H9 (cell line): ENCODE measurements at regions not wholly inside any gene's neighbourhood (a gene's known extent, or its start where the extent isn't known, plus 50 kb on each side); places are given as distances from the start of the nearest gene placed in this dataset.

ENCODE experiments used
- DNase-seq: peaks from one replicate; pipeline ENCODE4 v3.0.0-alpha.2; 2017
- H2AFZ ChIP-seq: one replicate; pipeline ENCODE4 v1.6.1; 2013; ENCODE audit warnings: mild to moderate bottlenecking, low read length, control low read depth, moderate library complexity
- H2AK5ac ChIP-seq: 2 replicates; pipeline ENCODE4 v1.6.1; 2013; ENCODE audit warnings: low read length, control low read depth, mixed read lengths; ENCODE audit not compliant: insufficient read length
- H2BK120ac ChIP-seq: one replicate; pipeline ENCODE4 v1.6.1; 2013; ENCODE audit warnings: low read depth, mild to moderate bottlenecking, low read length, control low read depth, inconsistent platforms; ENCODE audit not compliant: poor library complexity, severe bottlenecking
- H2BK12ac ChIP-seq: 2 replicates; pipeline ENCODE4 v1.6.1; 2013; ENCODE audit warnings: low read length, control low read depth, mixed read lengths, low read depth; ENCODE audit not compliant: insufficient read length
- H2BK15ac ChIP-seq: 2 replicates; pipeline ENCODE4 v1.6.1; 2013; ENCODE audit warnings: low read depth, low read length, control low read depth
- H2BK20ac ChIP-seq: one replicate; pipeline ENCODE4 v1.6.1; 2013; ENCODE audit warnings: low read depth, mild to moderate bottlenecking, low read length, control low read depth, inconsistent platforms; ENCODE audit not compliant: poor library complexity, severe bottlenecking
- H2BK5ac ChIP-seq: 2 replicates; pipeline ENCODE4 v1.6.1; 2013; ENCODE audit warnings: low read length, control low read depth, mixed read lengths; ENCODE audit not compliant: insufficient read length
- H3K14ac ChIP-seq: 2 replicates; pipeline ENCODE4 v1.6.1; 2013; ENCODE audit warnings: low read length, control low read depth; ENCODE audit not compliant: insufficient read depth
- H3K18ac ChIP-seq: 2 replicates; pipeline ENCODE4 v1.6.1; 2013; ENCODE audit warnings: low read depth, mild to moderate bottlenecking, mixed read lengths, low read length, control low read depth; ENCODE audit not compliant: insufficient read length
- H3K23ac ChIP-seq: 2 replicates; pipeline ENCODE4 v1.6.1; 2013; ENCODE audit warnings: low read length, control low read depth, mixed read lengths, low read depth; ENCODE audit not compliant: insufficient read length
- H3K23me2 ChIP-seq: 2 replicates; pipeline ENCODE4 v1.6.1; 2013; ENCODE audit warnings: low read depth, mild to moderate bottlenecking, mixed read lengths, low read length, control low read depth; ENCODE audit not compliant: insufficient read length, poor library complexity, severe bottlenecking
- H3K27ac ChIP-seq: 2 replicates; pipeline ENCODE4 v1.5.1; 2013; ENCODE audit warnings: low read length, control low read depth, mixed read lengths, low read depth; ENCODE audit not compliant: insufficient read length
- H3K27me3 ChIP-seq: 2 replicates; pipeline ENCODE4 v1.6.1; 2013; ENCODE audit warnings: low read length, control low read depth, inconsistent platforms; ENCODE audit not compliant: insufficient read depth
- H3K4ac ChIP-seq: 2 replicates; pipeline ENCODE4 v1.6.1; 2013; ENCODE audit warnings: low read depth, mild to moderate bottlenecking, control low read depth, inconsistent platforms, low read length, moderate library complexity
- H3K4me1 ChIP-seq: 2 replicates; pipeline ENCODE4 v1.6.1; 2013; ENCODE audit warnings: low read length, control low read depth, inconsistent platforms; ENCODE audit not compliant: insufficient read depth
- H3K4me2 ChIP-seq: 2 replicates; pipeline ENCODE4 v1.6.1; 2013; ENCODE audit warnings: low read length, control low read depth, mixed read lengths; ENCODE audit not compliant: insufficient read length, insufficient read depth
- H3K56ac ChIP-seq: 2 replicates; pipeline ENCODE4 v1.6.1; 2013; ENCODE audit warnings: low read depth, mild to moderate bottlenecking, mixed read lengths, low read length, control low read depth; ENCODE audit not compliant: insufficient read length
- H3K79me1 ChIP-seq: 2 replicates; pipeline ENCODE4 v1.6.1; 2013; ENCODE audit warnings: low read depth, mild to moderate bottlenecking, moderate library complexity, low read length, control low read depth, inconsistent platforms; ENCODE audit not compliant: insufficient read depth, poor library complexity, severe bottlenecking
- H3K79me2 ChIP-seq: 2 replicates; pipeline ENCODE4 v1.6.1; 2013; ENCODE audit warnings: low read length, control low read depth, inconsistent platforms; ENCODE audit not compliant: insufficient read depth
- H3K9ac ChIP-seq: 2 replicates; pipeline ENCODE4 v1.6.1; 2013; ENCODE audit warnings: low read length, control low read depth, mixed read lengths; ENCODE audit not compliant: insufficient read length; ENCODE audit errors: extremely low read depth
- H3K9me3 ChIP-seq: one replicate; pipeline ENCODE4 v1.6.1; 2013; ENCODE audit warnings: low read depth, low read length, inconsistent platforms; ENCODE audit not compliant: control insufficient read depth
- H3T11ph ChIP-seq: one replicate; pipeline ENCODE4 v1.6.1; 2013; ENCODE audit warnings: mild to moderate bottlenecking, low read length, control low read depth, inconsistent platforms
- H4K20me1 ChIP-seq: one replicate; pipeline ENCODE4 v1.6.1; 2013; ENCODE audit not compliant: control insufficient read depth, insufficient read length, insufficient read depth
- H4K5ac ChIP-seq: 2 replicates; pipeline ENCODE4 v1.6.1; 2013; ENCODE audit warnings: low read depth, mild to moderate bottlenecking, mixed read lengths, low read length, control low read depth; ENCODE audit not compliant: insufficient read length
- H4K8ac ChIP-seq: replicated peaks from 2 replicates; pipeline ENCODE4 v1.6.1; 2013; ENCODE audit warnings: low read length, control low read depth, mixed read lengths, low read depth; ENCODE audit not compliant: insufficient read length
- H4K91ac ChIP-seq: 2 replicates; pipeline ENCODE4 v1.6.1; 2013; ENCODE audit warnings: low read depth, mild to moderate bottlenecking, moderate library complexity, mixed read lengths, low read length, control low read depth; ENCODE audit not compliant: insufficient read length
- H3K27ac Mint-ChIP-seq, 3 experiments: 2 replicates in 2 of 3; 3 replicates in 1 of 3; pipeline ENCODE4 v1.8.0; 2020 to 2021; ENCODE audit warnings: mixed read lengths in 3 of 3, mild to moderate bottlenecking in 1 of 3, moderate library complexity in 1 of 3
- H3K27me3 Mint-ChIP-seq: 2 replicates; pipeline ENCODE4 v1.8.0; 2021; ENCODE audit warnings: low read depth, mild to moderate bottlenecking, moderate library complexity, mixed read lengths
- H3K36me3 Mint-ChIP-seq, 3 experiments: 2 replicates in 2 of 3; 3 replicates in 1 of 3; pipeline ENCODE4 v1.8.0; 2020 to 2021; ENCODE audit warnings: low read depth in 3 of 3, mixed read lengths in 3 of 3; ENCODE audit not compliant: insufficient read depth in 1 of 3
- H3K4me1 Mint-ChIP-seq, 2 experiments: 2 replicates each; pipeline ENCODE4 v1.8.0; 2020; ENCODE audit warnings: mixed read lengths in 2 of 2
- H3K4me3 Mint-ChIP-seq, 2 experiments: 2 replicates in 1 of 2; 3 replicates in 1 of 2; pipeline ENCODE4 v1.8.0; 2020 to 2021; ENCODE audit warnings: mild to moderate bottlenecking in 2 of 2, mixed read lengths in 2 of 2, moderate library complexity in 1 of 2
- H3K9me3 Mint-ChIP-seq, 2 experiments: 2 replicates in 1 of 2; 3 replicates in 1 of 2; pipeline ENCODE4 v1.8.0; 2020; ENCODE audit warnings: mild to moderate bottlenecking in 2 of 2, mixed read lengths in 2 of 2, moderate library complexity in 1 of 2
- TF ChIP-seq, protein P1 (sequence below): fragments of 200-600 bp; sonication (generic); conservative IDR thresholded peaks from 3 replicates; pipeline ENCODE4 v1.8.0; 2021; ENCODE audit warnings: antibody characterized with exemption, mild to moderate bottlenecking

DNA sequence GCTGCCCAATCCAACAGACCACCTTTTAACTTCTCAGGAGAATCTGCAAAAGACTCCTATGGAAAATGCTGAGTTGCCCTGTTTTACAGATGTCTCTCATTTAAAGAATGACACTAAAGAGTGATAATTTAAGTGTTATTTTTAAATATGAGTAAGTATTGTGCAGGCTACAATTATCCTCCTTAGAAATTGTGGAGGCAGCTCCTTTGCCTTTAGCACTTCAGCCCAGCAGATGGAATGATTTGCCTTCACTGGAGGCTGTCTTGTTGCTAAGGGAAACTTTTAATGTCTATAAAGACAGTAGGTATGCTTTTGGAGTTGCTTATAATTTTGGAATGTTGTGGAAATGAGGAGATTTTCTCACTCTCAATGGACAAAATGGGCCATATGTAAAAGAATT lies 1345.5 kb downstream of the NCAM2 start:
- no peaks in the 10 kb centered on the region for H3K79me2 ChIP-seq
- no peak overlapping the region for H3K9ac ChIP-seq
- H2AFZ ChIP-seq = no peak overlapping the region
- no peaks in the 10 kb centered on the region for H3K9me3 ChIP-seq
- no peak overlapping the region for H2AK5ac ChIP-seq
- no peaks in the 10 kb centered on the region; the same call in 1 of the 2 replicates for H3K27me3 Mint-ChIP-seq
- DNase-seq = no peak
- TF ChIP-seq, protein P1, sequence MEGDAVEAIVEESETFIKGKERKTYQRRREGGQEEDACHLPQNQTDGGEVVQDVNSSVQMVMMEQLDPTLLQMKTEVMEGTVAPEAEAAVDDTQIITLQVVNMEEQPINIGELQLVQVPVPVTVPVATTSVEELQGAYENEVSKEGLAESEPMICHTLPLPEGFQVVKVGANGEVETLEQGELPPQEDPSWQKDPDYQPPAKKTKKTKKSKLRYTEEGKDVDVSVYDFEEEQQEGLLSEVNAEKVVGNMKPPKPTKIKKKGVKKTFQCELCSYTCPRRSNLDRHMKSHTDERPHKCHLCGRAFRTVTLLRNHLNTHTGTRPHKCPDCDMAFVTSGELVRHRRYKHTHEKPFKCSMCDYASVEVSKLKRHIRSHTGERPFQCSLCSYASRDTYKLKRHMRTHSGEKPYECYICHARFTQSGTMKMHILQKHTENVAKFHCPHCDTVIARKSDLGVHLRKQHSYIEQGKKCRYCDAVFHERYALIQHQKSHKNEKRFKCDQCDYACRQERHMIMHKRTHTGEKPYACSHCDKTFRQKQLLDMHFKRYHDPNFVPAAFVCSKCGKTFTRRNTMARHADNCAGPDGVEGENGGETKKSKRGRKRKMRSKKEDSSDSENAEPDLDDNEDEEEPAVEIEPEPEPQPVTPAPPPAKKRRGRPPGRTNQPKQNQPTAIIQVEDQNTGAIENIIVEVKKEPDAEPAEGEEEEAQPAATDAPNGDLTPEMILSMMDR = no peak
- no peak overlapping the region for H3T11ph ChIP-seq
- peaks cover 9 to 30% (median 11%) of the 10 kb centered on the region in 3 experiments; a peak in 6 of 7 replicates for H3K36me3 Mint-ChIP-seq
- no peak overlapping the region for H2BK120ac ChIP-seq
- peaks cover 26 to 27% of the 10 kb centered on the region in 2 experiments for H3K9me3 Mint-ChIP-seq
- no peaks in the 10 kb centered on the region for H3K27me3 ChIP-seq
- no peak overlapping the region for H3K4ac ChIP-seq
- H4K8ac ChIP-seq = no peak overlapping the region
- H3K23ac ChIP-seq = no peak overlapping the region
- no peak overlapping the region for H3K27ac ChIP-seq
- no peaks in the 10 kb centered on the region for H3K79me1 ChIP-seq
- H2BK15ac ChIP-seq = no peak overlapping the region
- H3K4me1 ChIP-seq = no peaks in the 10 kb centered on the region
- H2BK12ac ChIP-seq = no peak overlapping the region
- H3K27ac Mint-ChIP-seq = no peak overlapping the region
- H2BK5ac ChIP-seq = no peak overlapping the region
- no peaks in the 10 kb centered on the region for H3K23me2 ChIP-seq
- no peak overlapping the region for H4K5ac ChIP-seq
- H2BK20ac ChIP-seq = no peak overlapping the region
- H4K20me1 ChIP-seq = no peaks in the 10 kb centered on the region
- no peak overlapping the region for H3K56ac ChIP-seq
- no peak overlapping the region for H4K91ac ChIP-seq
- H3K4me3 Mint-ChIP-seq = no peak overlapping the region
- H3K14ac ChIP-seq = no peak overlapping the region
- H3K4me2 ChIP-seq = no peak overlapping the region
- H3K18ac ChIP-seq = no peak overlapping the region
- peaks cover 14 to 26% of the 10 kb centered on the region in 2 experiments for H3K4me1 Mint-ChIP-seq
